NCI-H526 treated with DMSO at 0.1 percent for 48 hours (cell line): ENCODE measurements at regions not wholly inside any gene's neighbourhood (a gene's known extent, or its start where the extent isn't known, plus 50 kb on each side); places are given as distances from the start of the nearest gene placed in this dataset.
"Not testable (repeated sequence)": the region's sequence is repeated elsewhere in the genome, so short reads cannot be mapped to it uniquely, and the experiment has no call there.

Experiments
- DNase-seq: peaks from one replicate; lab custom pipeline; 2025; lab: John Stamatoyannopoulos, UW

GRCh38 chr4:3926969-3927755 lies 161.0 kb downstream of the ADRA2C start:
- DNase-seq, result not testable (repeated sequence)

- not testable (repeated sequence) for DNase-seq
Measured at GRCh38 chr4:3929431-3929830, 163.2 kb downstream of the ADRA2C start.

- DNase-seq, result not testable (repeated sequence)
Measured at GRCh38 chr4:3932734-3933133, 166.5 kb downstream of the ADRA2C start.

- not testable (repeated sequence) for DNase-seq
Measured at GRCh38 chr4:3935406-3935805, 169.2 kb downstream of the ADRA2C start.

GRCh38 chr4:3936184-3936583 lies 170.0 kb downstream of the ADRA2C start:
- no peak for DNase-seq

- DNase-seq, result not testable (repeated sequence)
Measured at GRCh38 chr4:3937849-3938562, 171.8 kb downstream of the ADRA2C start.

GRCh38 chr4:3938676-3939075 lies 172.5 kb downstream of the ADRA2C start:
- not testable (repeated sequence) for DNase-seq

GRCh38 chr4:3939954-3940591 lies 173.9 kb downstream of the ADRA2C start:
- DNase-seq, result not testable (repeated sequence)

GRCh38 chr4:3941735-3942522 lies 175.7 kb downstream of the ADRA2C start:
- DNase-seq, result not testable (repeated sequence)

- peak; percentile 24 for DNase-seq
Measured at GRCh38 chr4:3942569-3942971, 176.4 kb downstream of the ADRA2C start.

- not testable (repeated sequence) for DNase-seq
Measured at GRCh38 chr4:3943051-3943450, 176.9 kb downstream of the ADRA2C start.

GRCh38 chr4:3945511-3946290 lies 179.5 kb downstream of the ADRA2C start:
- DNase-seq, result no peak

- DNase-seq, result not testable (repeated sequence)
Measured at GRCh38 chr4:3946553-3946952, 180.4 kb downstream of the ADRA2C start.

GRCh38 chr4:3947761-3948160 lies 181.6 kb downstream of the ADRA2C start:
- DNase-seq, result not testable (repeated sequence)

- DNase-seq, result not testable (repeated sequence)
Measured at GRCh38 chr4:3948210-3948609, 182.0 kb downstream of the ADRA2C start.

- not testable (repeated sequence) for DNase-seq
Measured at GRCh38 chr4:3949916-3950315, 183.7 kb downstream of the ADRA2C start.

- DNase-seq, result not testable (repeated sequence)
Measured at GRCh38 chr4:3952443-3953139, 186.4 kb downstream of the ADRA2C start.

- peak; percentile 6 for DNase-seq
Measured at GRCh38 chr4:3953140-3953489, 186.9 kb downstream of the ADRA2C start.

GRCh38 chr4:3954540-3955320 lies 188.5 kb downstream of the ADRA2C start:
- DNase-seq, result peak; percentile 34
